HG03064 (cell line): ENCODE measurements at regions not wholly inside any gene's neighbourhood (a gene's known extent, or its start where the extent isn't known, plus 50 kb on each side); places are given as distances from the start of the nearest gene placed in this dataset.

Experiments
- ATAC-seq: cut with Tn5 transposase; IDR thresholded peaks from one replicate; pipeline ENCODE4 v1.9.1; 2021; ENCODE audit warnings: low read depth; ENCODE audit not compliant: unreplicated experiment

- no peak for ATAC-seq
Measured at GRCh38 chr17:69605571-69605970, 191.1 kb downstream of the MAP2K6 start.

GRCh38 chr17:69606142-69606800 is 191.8 kb downstream of the MAP2K6 start:
- no peak for ATAC-seq

- peak; percentile 87 for ATAC-seq
Measured at GRCh38 chr17:69607162-69607834, 192.8 kb downstream of the MAP2K6 start.

GRCh38 chr17:69608141-69608540 is 193.6 kb downstream of the MAP2K6 start:
- no peak for ATAC-seq

GRCh38 chr17:69608808-69609472 is 194.4 kb downstream of the MAP2K6 start:
- no peak for ATAC-seq

- no peak for ATAC-seq
Measured at GRCh38 chr17:69609473-69610305, 195.2 kb downstream of the MAP2K6 start.

GRCh38 chr17:69620363-69620762 is 205.9 kb downstream of the MAP2K6 start:
- ATAC-seq = no peak

GRCh38 chr17:69625474-69625873 is 211.0 kb downstream of the MAP2K6 start:
- ATAC-seq = no peak

GRCh38 chr17:69630056-69630635 is 215.6 kb downstream of the MAP2K6 start:
- ATAC-seq = no peak

GRCh38 chr17:69634844-69635243 is 220.3 kb downstream of the MAP2K6 start:
- ATAC-seq = no peak

- no peak for ATAC-seq
Measured at GRCh38 chr17:69637446-69638156, 223.1 kb downstream of the MAP2K6 start.

GRCh38 chr17:69639096-69639495 is 224.6 kb downstream of the MAP2K6 start:
- no peak for ATAC-seq

GRCh38 chr17:69640073-69640472 is 225.6 kb downstream of the MAP2K6 start:
- no peak for ATAC-seq

- no peak for ATAC-seq
Measured at GRCh38 chr17:69643686-69644085, 229.2 kb downstream of the MAP2K6 start.

- no peak for ATAC-seq
Measured at GRCh38 chr17:69646729-69647128, 232.2 kb downstream of the MAP2K6 start.

GRCh38 chr17:69650881-69651280 is 236.4 kb downstream of the MAP2K6 start:
- ATAC-seq = no peak

- ATAC-seq = no peak
Measured at GRCh38 chr17:69651921-69652320, 237.4 kb downstream of the MAP2K6 start.

- ATAC-seq = no peak
Measured at GRCh38 chr17:69654981-69655855, 240.7 kb downstream of the MAP2K6 start.

GRCh38 chr17:69655902-69656301 is 241.4 kb downstream of the MAP2K6 start:
- ATAC-seq = no peak
